ENCODE measurements at regions not wholly inside any gene's neighbourhood (a gene's known extent, or its start where the extent isn't known, plus 50 kb on each side); places are given as distances from the start of the nearest gene placed in this dataset.

DNA sequence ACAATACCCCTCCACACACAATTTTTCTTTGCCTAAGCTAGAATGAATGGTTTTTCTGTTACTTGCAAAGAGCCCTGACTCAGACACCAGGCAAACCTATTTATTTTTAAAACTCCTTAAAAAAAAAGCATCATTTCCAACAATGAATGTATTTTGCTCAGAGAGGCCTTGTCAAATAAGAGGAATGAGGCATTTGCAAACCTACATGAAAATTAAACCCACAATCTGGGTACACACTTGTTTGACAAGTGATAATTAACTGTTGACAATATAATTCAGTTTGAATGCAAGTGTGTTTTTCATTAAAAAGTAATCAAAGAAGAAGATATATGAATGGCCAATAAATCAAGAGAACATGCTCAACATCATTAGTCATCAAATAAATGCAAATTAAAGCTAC is 339.5 kb downstream of the PTPRU start (continued):
- TF ChIP-seq, protein P1, sequence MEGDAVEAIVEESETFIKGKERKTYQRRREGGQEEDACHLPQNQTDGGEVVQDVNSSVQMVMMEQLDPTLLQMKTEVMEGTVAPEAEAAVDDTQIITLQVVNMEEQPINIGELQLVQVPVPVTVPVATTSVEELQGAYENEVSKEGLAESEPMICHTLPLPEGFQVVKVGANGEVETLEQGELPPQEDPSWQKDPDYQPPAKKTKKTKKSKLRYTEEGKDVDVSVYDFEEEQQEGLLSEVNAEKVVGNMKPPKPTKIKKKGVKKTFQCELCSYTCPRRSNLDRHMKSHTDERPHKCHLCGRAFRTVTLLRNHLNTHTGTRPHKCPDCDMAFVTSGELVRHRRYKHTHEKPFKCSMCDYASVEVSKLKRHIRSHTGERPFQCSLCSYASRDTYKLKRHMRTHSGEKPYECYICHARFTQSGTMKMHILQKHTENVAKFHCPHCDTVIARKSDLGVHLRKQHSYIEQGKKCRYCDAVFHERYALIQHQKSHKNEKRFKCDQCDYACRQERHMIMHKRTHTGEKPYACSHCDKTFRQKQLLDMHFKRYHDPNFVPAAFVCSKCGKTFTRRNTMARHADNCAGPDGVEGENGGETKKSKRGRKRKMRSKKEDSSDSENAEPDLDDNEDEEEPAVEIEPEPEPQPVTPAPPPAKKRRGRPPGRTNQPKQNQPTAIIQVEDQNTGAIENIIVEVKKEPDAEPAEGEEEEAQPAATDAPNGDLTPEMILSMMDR (IDR thresholded peaks at IDR 0.05; ENCODE audit: low read depth, low read length, missing input control), result no peak

DNA sequence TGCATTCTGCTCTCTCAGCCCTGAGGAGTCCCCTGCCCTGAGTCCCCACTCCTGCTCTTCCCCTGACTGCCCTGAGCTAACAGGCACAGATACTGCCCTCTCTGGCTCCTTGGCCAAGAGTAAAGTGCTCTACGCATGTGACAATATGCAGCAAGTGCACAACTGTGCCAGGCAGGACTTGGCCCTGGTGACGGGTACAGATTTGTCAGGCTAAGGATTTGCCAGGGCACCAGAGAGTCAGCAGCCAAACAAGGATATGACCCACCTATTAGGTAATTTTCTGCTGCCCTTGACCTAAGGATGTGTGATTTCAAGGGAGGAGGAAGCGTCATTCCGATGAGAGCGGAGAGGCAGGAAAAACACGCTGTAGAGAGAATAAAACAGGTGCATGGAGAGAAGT is 339.0 kb downstream of the PTPRU start:
- Histone ChIP-seq H3K4me1 (ENCODE audit: control insufficient read depth in 4 of 4, insufficient read depth in 4 of 4, low read length in 3 of 4) (no peaks in the 10 kb centered on the region), H3K9ac (ENCODE audit: low read depth in 1 of 2, low read length in 2 of 2) (no peak overlapping the region), H3K9me3 (ENCODE audit: control insufficient read depth in 4 of 4, low read length in 3 of 4) (no peaks in the 10 kb centered on the region), H3K4me3 (ENCODE audit: low read depth in 1 of 3, low read length in 3 of 3) (no peak overlapping the region), H3K27ac (ENCODE audit: low read depth in 1 of 2, low read length in 2 of 2) (no peak overlapping the region), H3K27me3 (ENCODE audit: control insufficient read depth in 4 of 4, insufficient read depth in 4 of 4, low read length in 3 of 4) (no peaks in the 10 kb centered on the region), H3K36me3 (ENCODE audit: control insufficient read depth in 4 of 4, insufficient read depth in 3 of 4, low read depth in 1 of 4, low read length in 3 of 4) (no peaks in the 10 kb centered on the region)
- WGBS, result 66% methylated on average over 6 of the region's 6 CpGs
- TF ChIP-seq JUND (IDR thresholded peaks at IDR 0.05) (no peak), RXRA (IDR thresholded peaks at IDR 0.05) (no peak), NR2F2 (IDR thresholded peaks at IDR 0.05) (no peak), GABPA (IDR thresholded peaks at IDR 0.05 in 1 of 2, conservative IDR thresholded peaks at IDR 0.05 in 1 of 2) (no peak), EGR1 (IDR thresholded peaks at IDR 0.05; ENCODE audit: low read depth in 2 of 2) (no peak), FOXA2 (IDR thresholded peaks at IDR 0.05) (no peak), RAD21 (IDR thresholded peaks at IDR 0.05) (no peak)
- TF ChIP-seq, protein P2, sequence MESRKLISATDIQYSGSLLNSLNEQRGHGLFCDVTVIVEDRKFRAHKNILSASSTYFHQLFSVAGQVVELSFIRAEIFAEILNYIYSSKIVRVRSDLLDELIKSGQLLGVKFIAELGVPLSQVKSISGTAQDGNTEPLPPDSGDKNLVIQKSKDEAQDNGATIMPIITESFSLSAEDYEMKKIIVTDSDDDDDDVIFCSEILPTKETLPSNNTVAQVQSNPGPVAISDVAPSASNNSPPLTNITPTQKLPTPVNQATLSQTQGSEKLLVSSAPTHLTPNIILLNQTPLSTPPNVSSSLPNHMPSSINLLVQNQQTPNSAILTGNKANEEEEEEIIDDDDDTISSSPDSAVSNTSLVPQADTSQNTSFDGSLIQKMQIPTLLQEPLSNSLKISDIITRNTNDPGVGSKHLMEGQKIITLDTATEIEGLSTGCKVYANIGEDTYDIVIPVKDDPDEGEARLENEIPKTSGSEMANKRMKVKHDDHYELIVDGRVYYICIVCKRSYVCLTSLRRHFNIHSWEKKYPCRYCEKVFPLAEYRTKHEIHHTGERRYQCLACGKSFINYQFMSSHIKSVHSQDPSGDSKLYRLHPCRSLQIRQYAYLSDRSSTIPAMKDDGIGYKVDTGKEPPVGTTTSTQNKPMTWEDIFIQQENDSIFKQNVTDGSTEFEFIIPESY (IDR thresholded peaks at IDR 0.05), result no peak
- DNase-seq (ENCODE audit: low spot score), result no peak

DNA sequence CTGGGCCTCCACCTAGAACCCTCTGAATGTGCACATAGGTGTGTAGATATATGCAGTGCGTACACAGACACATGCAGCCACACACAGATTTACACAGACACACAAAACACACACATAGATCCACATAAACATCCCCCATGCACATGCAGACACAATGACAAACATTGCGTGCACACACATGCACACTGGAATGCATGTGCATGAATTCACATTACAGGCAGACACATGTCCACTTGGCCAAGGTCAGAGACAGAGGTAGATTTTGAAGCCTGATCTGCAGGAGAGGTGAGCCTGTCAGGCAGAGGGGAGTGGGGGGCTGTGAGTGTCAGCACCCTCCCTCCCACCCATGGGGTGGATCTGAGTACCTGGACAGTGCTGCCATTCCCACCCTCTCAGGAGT is 338.5 kb downstream of the PTPRU start:
- Histone ChIP-seq H3K27ac (ENCODE audit: low read depth in 1 of 2, low read length in 2 of 2) (no peak overlapping the region), H3K36me3 (ENCODE audit: control insufficient read depth in 4 of 4, insufficient read depth in 3 of 4, low read depth in 1 of 4, low read length in 3 of 4) (no peaks in the 10 kb centered on the region), H3K9me3 (ENCODE audit: control insufficient read depth in 4 of 4, low read length in 3 of 4) (no peaks in the 10 kb centered on the region), H3K9ac (ENCODE audit: low read depth in 1 of 2, low read length in 2 of 2) (no peak overlapping the region), H3K27me3 (ENCODE audit: control insufficient read depth in 4 of 4, insufficient read depth in 4 of 4, low read length in 3 of 4) (no peaks in the 10 kb centered on the region), H3K4me1 (ENCODE audit: control insufficient read depth in 4 of 4, insufficient read depth in 4 of 4, low read length in 3 of 4) (no peaks in the 10 kb centered on the region), H3K4me3 (ENCODE audit: low read depth in 1 of 3, low read length in 3 of 3) (no peak overlapping the region)
- TF ChIP-seq YY1 (IDR thresholded peaks at IDR 0.05), result no peak
- no peak for TF ChIP-seq NR2F2 (IDR thresholded peaks at IDR 0.05)
- no peak for TF ChIP-seq RXRA (IDR thresholded peaks at IDR 0.05)
- TF ChIP-seq HNF4G (IDR thresholded peaks at IDR 0.05), result no peak
- TF ChIP-seq, protein P1 (IDR thresholded peaks at IDR 0.05; ENCODE audit: low read depth, low read length, missing input control), result no peak
- WGBS, result 84% methylated on average over 2 of the region's 2 CpGs
- no peak for DNase-seq (ENCODE audit: low spot score)
